ENCODE measurements at regions not wholly inside any gene's neighbourhood (a gene's known extent, or its start where the extent isn't known, plus 50 kb on each side); places are given as distances from the start of the nearest gene placed in this dataset.

DNA sequence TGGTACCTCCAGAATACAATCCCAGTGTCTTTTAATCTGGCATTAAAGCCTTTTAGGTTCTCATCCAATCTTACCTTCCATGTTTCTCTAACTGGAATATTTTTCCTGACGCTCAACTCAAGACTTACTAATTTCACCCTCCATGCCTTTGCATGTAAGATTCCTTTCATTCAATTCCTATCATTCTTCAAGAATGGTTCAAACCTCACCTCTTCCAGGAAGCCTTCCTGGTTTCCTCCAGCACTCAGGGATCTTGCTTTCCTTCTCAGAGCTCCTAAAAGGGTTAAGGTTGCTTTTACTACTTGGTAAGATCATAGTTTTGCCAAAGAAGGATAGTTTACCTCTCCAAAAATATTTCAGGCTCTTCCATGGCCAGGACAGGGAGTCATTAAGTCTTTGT, 91.2 kb upstream of the CACNA1E start:
- ChIA-PET POLR2A (ENCODE audit: unreplicated experiment) (no interaction called here), CTCF (no interaction called here)
- H2AK5ac ChIP-seq (ENCODE audit: low read depth, low read length): no peak overlapping the region
- H4K8ac ChIP-seq (ENCODE audit: low read depth in 2 of 2, low read length in 2 of 2): no peak overlapping the region
- no peak overlapping the region for H2BK120ac ChIP-seq (ENCODE audit: low read depth, low read length)
- DNase-seq: no peak
- dilution Hi-C loops (cut with HindIII; ENCODE audit: low sequenced_read_pairs, unreplicated experiment): no loop called here
- no peaks in the 10 kb centered on the region for H3K4me1 ChIP-seq (ENCODE audit: control insufficient read depth, insufficient read depth, low read length)
- H3K9me3 ChIP-seq (ENCODE audit: control insufficient read depth, insufficient read depth, low read length): no peaks in the 10 kb centered on the region
- H2BK20ac ChIP-seq (ENCODE audit: low read depth, low read length): no peak overlapping the region
- no peak overlapping the region for H2BK5ac ChIP-seq (ENCODE audit: low read depth, low read length, poor library complexity, severe bottlenecking)
- no peak for TF ChIP-seq SMC3 (IDR thresholded peaks at IDR 0.05; ENCODE audit: low read depth, low read length)
- TF ChIP-seq, protein P1, sequence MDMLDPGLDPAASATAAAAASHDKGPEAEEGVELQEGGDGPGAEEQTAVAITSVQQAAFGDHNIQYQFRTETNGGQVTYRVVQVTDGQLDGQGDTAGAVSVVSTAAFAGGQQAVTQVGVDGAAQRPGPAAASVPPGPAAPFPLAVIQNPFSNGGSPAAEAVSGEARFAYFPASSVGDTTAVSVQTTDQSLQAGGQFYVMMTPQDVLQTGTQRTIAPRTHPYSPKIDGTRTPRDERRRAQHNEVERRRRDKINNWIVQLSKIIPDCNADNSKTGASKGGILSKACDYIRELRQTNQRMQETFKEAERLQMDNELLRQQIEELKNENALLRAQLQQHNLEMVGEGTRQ (IDR thresholded peaks at IDR 0.05; ENCODE audit: low read depth, low read length): no peak
- TF ChIP-seq CHD1 (IDR thresholded peaks at IDR 0.05; ENCODE audit: low read depth, low read length): no peak
- TF ChIP-seq, protein P2, sequence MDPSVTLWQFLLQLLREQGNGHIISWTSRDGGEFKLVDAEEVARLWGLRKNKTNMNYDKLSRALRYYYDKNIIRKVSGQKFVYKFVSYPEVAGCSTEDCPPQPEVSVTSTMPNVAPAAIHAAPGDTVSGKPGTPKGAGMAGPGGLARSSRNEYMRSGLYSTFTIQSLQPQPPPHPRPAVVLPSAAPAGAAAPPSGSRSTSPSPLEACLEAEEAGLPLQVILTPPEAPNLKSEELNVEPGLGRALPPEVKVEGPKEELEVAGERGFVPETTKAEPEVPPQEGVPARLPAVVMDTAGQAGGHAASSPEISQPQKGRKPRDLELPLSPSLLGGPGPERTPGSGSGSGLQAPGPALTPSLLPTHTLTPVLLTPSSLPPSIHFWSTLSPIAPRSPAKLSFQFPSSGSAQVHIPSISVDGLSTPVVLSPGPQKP (IDR thresholded peaks at IDR 0.05; ENCODE audit: borderline replicate concordance, low read depth, low read length): no peak
- TF ChIP-seq RAD21 (IDR thresholded peaks at IDR 0.05; ENCODE audit: low read length): no peak
- TF ChIP-seq RCOR1 (IDR thresholded peaks at IDR 0.05; ENCODE audit: insufficient replicate concordance, low read length): no peak
- TF ChIP-seq MAZ (IDR thresholded peaks at IDR 0.05; ENCODE audit: borderline replicate concordance, low read depth, low read length): no peak
- no peak for TF ChIP-seq NFE2L2 (IDR thresholded peaks at IDR 0.05; ENCODE audit: low read depth, low read length)
- TF ChIP-seq, protein P3, sequence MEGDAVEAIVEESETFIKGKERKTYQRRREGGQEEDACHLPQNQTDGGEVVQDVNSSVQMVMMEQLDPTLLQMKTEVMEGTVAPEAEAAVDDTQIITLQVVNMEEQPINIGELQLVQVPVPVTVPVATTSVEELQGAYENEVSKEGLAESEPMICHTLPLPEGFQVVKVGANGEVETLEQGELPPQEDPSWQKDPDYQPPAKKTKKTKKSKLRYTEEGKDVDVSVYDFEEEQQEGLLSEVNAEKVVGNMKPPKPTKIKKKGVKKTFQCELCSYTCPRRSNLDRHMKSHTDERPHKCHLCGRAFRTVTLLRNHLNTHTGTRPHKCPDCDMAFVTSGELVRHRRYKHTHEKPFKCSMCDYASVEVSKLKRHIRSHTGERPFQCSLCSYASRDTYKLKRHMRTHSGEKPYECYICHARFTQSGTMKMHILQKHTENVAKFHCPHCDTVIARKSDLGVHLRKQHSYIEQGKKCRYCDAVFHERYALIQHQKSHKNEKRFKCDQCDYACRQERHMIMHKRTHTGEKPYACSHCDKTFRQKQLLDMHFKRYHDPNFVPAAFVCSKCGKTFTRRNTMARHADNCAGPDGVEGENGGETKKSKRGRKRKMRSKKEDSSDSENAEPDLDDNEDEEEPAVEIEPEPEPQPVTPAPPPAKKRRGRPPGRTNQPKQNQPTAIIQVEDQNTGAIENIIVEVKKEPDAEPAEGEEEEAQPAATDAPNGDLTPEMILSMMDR (conservative IDR thresholded peaks at IDR 0.05; ENCODE audit: low read depth, low read length): no peak
- TF ChIP-seq CEBPB (IDR thresholded peaks at IDR 0.05; ENCODE audit: low read depth, low read length): no peak
- no peak for TF ChIP-seq BHLHE40 (IDR thresholded peaks at IDR 0.05; ENCODE audit: low read depth, low read length)
- no peak for TF ChIP-seq RFX5 (IDR thresholded peaks at IDR 0.05; ENCODE audit: low read depth, low read length)
- TF ChIP-seq FOS (IDR thresholded peaks at IDR 0.05; ENCODE audit: low read depth, low read length): no peak
- TF ChIP-seq POLR2A (IDR thresholded peaks at IDR 0.05; ENCODE audit: low read depth, low read length): no peak
- TF ChIP-seq MAFK (IDR thresholded peaks at IDR 0.05; ENCODE audit: low read depth, low read length): no peak
- TF ChIP-seq MXI1 (IDR thresholded peaks at IDR 0.05; ENCODE audit: borderline replicate concordance, low read depth, low read length): no peak
- no peak for ATAC-seq (ENCODE audit: low read depth)
- no peak overlapping the region for H3K4me2 ChIP-seq (ENCODE audit: low read depth, low read length)
- no peak overlapping the region for H3K27ac ChIP-seq (ENCODE audit: insufficient read depth, low read length)
- no peak overlapping the region for H3K9ac ChIP-seq (ENCODE audit: low read depth, low read length)
- WGBS, 2 experiments (ENCODE audit: extremely low coverage in 2 of 2, insufficient read length in 1 of 2): 67% methylated on average over 1 of the region's 1 CpG; no CpG with 5 or more reads in 1 of the 2 experiments
- no peaks in the 10 kb centered on the region for H3K27me3 ChIP-seq (ENCODE audit: control insufficient read depth, insufficient read depth, low read length)
- H3K36me3 ChIP-seq (ENCODE audit: control insufficient read depth, insufficient read depth, low read length): no peaks in the 10 kb centered on the region
- intact Hi-C loops (cut with micrococcal nuclease): no loop called here
- H3K4ac ChIP-seq (ENCODE audit: low read depth, low read length): no peak overlapping the region
- H2BK15ac ChIP-seq (ENCODE audit: low read depth, low read length): no peak overlapping the region
- H3K79me1 ChIP-seq (ENCODE audit: low read depth in 1 of 2, low read length in 2 of 2): no peaks in the 10 kb centered on the region
- H2AFZ ChIP-seq (replicated peaks; ENCODE audit: low read length, poor library complexity): no peak overlapping the region
- H4K20me1 ChIP-seq (ENCODE audit: insufficient read depth, low read length): no peaks in the 10 kb centered on the region
- in situ Hi-C loops (cut with MboI; ENCODE audit: low sequenced_read_pairs): no loop called here
- no peak overlapping the region for H3K23ac ChIP-seq (ENCODE audit: low read depth, low read length)
- H3K9me1 ChIP-seq (ENCODE audit: insufficient read depth, low read length): no peaks in the 10 kb centered on the region
- H2AK9ac ChIP-seq (replicated peaks; ENCODE audit: low read depth, low read length, poor library complexity): no peak overlapping the region
- no peak overlapping the region for H3K14ac ChIP-seq (replicated peaks; ENCODE audit: low read depth, low read length)
- no peak overlapping the region for H3K4me3 ChIP-seq (ENCODE audit: insufficient read depth, low read depth, low read length)
- no peak overlapping the region for H4K91ac ChIP-seq (ENCODE audit: insufficient read depth, low read depth, low read length)
- no peak overlapping the region for H3K56ac ChIP-seq (ENCODE audit: extremely low read depth, insufficient read depth, low read length)
- no peak overlapping the region for H3K18ac ChIP-seq (ENCODE audit: low read depth, low read length)
- no TSS peak for BruUV-seq (replicated peaks)
- no peak overlapping the region for H4K5ac ChIP-seq (ENCODE audit: low read depth, low read length)

Data from IMR-90 (cell line).